Osteocyte (in vitro differentiated cells): ENCODE measurements at regions not wholly inside any gene's neighbourhood (a gene's known extent, or its start where the extent isn't known, plus 50 kb on each side); places are given as distances from the start of the nearest gene placed in this dataset.

Experiments
- DNase-seq: peaks from one replicate; pipeline ENCODE4 v3.0.0; 2021; ENCODE audit warnings: mixed read lengths; ENCODE audit not compliant: unreplicated experiment; ENCODE audit errors: extremely low spot score
- H3K27ac Mint-ChIP-seq: one replicate; pipeline ENCODE4 v1.8.0; 2021; ENCODE audit warnings: mild to moderate bottlenecking, mixed read lengths; ENCODE audit not compliant: unreplicated experiment
- H3K27me3 Mint-ChIP-seq: one replicate; pipeline ENCODE4 v1.8.0; 2021; ENCODE audit warnings: mixed read lengths; ENCODE audit not compliant: unreplicated experiment
- H3K36me3 Mint-ChIP-seq: one replicate; pipeline ENCODE4 v1.8.0; 2021; ENCODE audit warnings: mixed read lengths; ENCODE audit not compliant: unreplicated experiment
- H3K4me1 Mint-ChIP-seq: one replicate; pipeline ENCODE4 v1.8.0; 2021; ENCODE audit warnings: mixed read lengths; ENCODE audit not compliant: unreplicated experiment
- H3K4me3 Mint-ChIP-seq: one replicate; pipeline ENCODE4 v1.8.0; 2021; ENCODE audit warnings: mild to moderate bottlenecking, moderate library complexity, mixed read lengths; ENCODE audit not compliant: unreplicated experiment
- H3K9me3 Mint-ChIP-seq: one replicate; pipeline ENCODE4 v1.8.0; 2021; ENCODE audit warnings: mixed read lengths; ENCODE audit not compliant: unreplicated experiment
- TF ChIP-seq, protein P1 (sequence below): fragments of 200-600 bp; sonication (generic); IDR thresholded peaks from 2 replicates; pipeline ENCODE4 v1.5.0; 2021; ENCODE audit warnings: antibody characterized with exemption, mild to moderate bottlenecking, moderate library complexity

DNA sequence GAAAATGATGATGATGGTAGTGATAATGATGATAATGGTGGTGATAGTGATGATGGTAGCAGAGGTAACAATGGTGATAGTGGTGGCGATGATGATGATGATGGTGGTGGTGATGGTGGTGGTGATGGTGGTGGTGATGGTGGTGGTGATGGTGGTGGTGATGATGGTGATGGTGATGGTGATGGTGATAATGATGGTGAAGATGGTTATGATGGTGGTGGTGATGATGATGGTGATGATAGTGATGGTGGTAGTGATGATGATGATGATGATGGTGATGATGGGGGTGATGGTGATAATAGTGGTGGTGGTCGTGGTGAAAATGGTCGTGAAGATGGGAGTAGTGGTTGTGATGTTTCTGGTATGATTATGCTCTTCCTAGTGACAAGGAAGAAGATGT lies 581.8 kb downstream of the HS3ST4 start:
- Mint-ChIP-seq H3K4me3 (no peak overlapping the region), H3K9me3 (peaks cover 25% of the 10 kb centered on the region), H3K27me3 (no peaks in the 10 kb centered on the region), H3K27ac (no peak overlapping the region), H3K36me3 (no peaks in the 10 kb centered on the region), H3K4me1 (no peaks in the 10 kb centered on the region)
- TF ChIP-seq, protein P1, sequence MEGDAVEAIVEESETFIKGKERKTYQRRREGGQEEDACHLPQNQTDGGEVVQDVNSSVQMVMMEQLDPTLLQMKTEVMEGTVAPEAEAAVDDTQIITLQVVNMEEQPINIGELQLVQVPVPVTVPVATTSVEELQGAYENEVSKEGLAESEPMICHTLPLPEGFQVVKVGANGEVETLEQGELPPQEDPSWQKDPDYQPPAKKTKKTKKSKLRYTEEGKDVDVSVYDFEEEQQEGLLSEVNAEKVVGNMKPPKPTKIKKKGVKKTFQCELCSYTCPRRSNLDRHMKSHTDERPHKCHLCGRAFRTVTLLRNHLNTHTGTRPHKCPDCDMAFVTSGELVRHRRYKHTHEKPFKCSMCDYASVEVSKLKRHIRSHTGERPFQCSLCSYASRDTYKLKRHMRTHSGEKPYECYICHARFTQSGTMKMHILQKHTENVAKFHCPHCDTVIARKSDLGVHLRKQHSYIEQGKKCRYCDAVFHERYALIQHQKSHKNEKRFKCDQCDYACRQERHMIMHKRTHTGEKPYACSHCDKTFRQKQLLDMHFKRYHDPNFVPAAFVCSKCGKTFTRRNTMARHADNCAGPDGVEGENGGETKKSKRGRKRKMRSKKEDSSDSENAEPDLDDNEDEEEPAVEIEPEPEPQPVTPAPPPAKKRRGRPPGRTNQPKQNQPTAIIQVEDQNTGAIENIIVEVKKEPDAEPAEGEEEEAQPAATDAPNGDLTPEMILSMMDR = no peak
- DNase-seq = no peak

DNA sequence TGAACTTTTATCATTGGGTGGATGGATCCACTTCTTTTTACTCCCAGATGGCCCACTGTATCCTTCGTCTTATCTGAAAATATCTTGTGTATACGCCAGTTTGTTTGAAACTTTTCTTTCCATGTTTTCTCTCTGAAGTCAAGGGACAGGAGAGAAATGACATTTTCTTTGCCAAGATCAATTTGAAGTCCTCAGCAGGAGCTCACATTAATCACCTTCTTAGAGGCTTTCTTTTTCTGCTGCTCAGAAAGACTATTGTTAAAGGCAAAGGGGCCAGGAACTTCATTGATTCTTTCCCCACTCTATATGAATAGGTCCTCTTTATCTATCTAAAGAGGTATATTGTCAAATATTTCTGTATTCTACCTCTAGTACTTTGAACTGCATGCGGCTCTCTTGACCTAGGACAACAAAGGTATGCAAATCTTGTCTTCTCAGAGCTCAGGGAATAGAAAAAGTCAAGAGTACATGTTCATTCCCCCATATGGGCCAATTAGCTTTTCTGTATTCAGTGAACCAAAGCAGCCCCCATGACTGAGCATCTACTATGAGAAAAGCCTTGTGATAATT lies 583.3 kb downstream of the HS3ST4 start:
- Mint-ChIP-seq H3K9me3 (peaks cover 22% of the 10 kb centered on the region), H3K27me3 (no peaks in the 10 kb centered on the region), H3K36me3 (no peaks in the 10 kb centered on the region), H3K27ac (no peak overlapping the region), H3K4me1 (no peaks in the 10 kb centered on the region), H3K4me3 (no peak overlapping the region)
- TF ChIP-seq, protein P1 = no peak
- no peak for DNase-seq

DNA sequence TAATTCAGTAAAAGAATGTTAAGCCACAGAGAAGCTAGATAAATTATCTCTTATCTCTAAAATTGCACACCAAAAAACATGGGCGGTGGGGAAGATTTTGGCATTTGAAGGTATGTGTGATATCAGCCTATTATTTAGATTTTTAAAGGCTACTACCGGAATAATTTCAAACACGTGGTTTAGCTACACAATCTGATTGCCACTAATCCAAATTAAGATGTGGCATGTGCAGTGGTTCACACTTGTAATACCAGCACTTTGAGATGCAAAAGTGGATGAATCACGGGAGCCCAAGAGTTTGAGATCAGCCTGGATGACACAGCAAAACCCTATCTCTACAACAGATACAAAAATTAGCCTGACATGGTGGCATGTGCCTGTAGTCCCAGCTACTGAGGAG lies 584.5 kb downstream of the HS3ST4 start:
- no peaks in the 10 kb centered on the region for H3K36me3 Mint-ChIP-seq
- no peak for DNase-seq
- TF ChIP-seq, protein P1 = no peak
- H3K4me1 Mint-ChIP-seq = no peaks in the 10 kb centered on the region
- H3K27ac Mint-ChIP-seq = no peak overlapping the region
- H3K27me3 Mint-ChIP-seq = no peaks in the 10 kb centered on the region
- H3K9me3 Mint-ChIP-seq = peaks cover 28% of the 10 kb centered on the region
- H3K4me3 Mint-ChIP-seq = no peak overlapping the region

DNA sequence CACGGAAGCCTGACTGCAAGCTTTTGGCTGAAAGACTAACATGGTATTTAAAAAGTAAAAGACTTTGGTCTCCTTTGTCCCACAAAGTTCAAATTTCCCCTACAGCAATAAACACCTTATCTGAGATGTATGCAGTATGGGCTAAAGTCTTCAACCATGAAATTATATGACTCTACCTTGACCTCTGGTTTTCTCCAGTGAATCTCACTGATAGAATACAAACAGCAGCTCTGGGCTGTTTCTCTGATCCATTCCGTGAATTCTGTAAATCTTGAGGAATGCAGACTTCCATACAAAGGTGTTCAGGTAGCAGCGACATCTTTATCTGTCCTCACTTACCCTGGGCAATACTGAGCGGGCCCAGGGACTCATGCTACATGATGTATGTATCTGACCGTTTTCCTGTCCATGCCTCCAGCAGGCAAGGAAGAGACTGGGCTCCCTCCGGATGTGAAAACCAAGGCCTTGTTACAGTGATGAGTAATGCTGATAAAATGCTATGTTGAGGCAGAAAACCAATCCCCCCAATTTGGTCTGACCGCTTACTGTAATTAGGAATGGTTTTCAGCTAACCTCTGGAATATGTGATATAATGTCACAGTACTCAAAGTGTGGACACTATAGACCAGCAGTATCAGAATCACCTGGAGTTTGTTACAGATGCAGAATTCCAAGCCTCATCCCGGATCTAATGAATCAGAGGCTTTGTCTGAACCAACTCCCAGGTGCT lies 589.8 kb downstream of the HS3ST4 start:
- H3K4me3 Mint-ChIP-seq = no peak overlapping the region
- TF ChIP-seq, protein P1 = no peak
- no peaks in the 10 kb centered on the region for H3K36me3 Mint-ChIP-seq
- H3K27ac Mint-ChIP-seq = no peak overlapping the region
- no peak for DNase-seq
- no peaks in the 10 kb centered on the region for H3K4me1 Mint-ChIP-seq
- H3K9me3 Mint-ChIP-seq = peaks cover 27% of the 10 kb centered on the region
- H3K27me3 Mint-ChIP-seq = no peaks in the 10 kb centered on the region

DNA sequence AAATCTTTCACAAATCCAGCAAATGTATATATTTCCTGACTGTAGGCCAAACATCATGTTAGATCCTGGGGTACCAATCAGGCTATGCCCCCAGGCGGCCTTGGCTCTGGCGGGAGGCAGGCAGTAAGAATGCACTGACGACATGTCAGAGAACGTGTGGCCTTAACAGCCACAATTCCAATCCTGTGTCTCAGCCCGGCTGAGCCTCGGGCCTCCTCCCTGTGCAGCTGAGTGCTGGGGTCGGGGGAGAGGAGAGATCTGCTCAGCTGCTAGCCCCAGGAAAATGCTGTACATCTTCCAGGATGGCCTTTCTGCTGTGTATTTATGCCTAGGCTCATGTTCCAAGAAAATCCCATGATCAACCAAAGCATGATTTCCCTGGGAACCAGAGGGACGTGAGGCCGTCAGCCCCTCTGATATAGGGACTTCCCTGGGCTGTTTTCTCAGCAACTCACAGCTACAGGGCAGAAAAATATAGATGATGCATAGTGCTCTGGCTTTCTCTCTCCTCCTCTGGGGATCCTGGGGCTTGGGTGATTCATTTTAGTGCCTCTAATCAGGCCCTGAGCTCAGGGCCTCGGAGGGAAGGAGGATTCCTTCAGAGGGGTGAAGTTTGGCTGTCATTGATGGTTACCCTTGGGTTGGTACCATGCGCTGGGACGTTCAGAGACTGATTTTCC lies 604.0 kb downstream of the HS3ST4 start:
- Mint-ChIP-seq H3K4me1 (no peaks in the 10 kb centered on the region), H3K27me3 (no peaks in the 10 kb centered on the region), H3K36me3 (no peaks in the 10 kb centered on the region), H3K27ac (no peak overlapping the region), H3K9me3 (peaks cover 11% of the 10 kb centered on the region), H3K4me3 (no peak overlapping the region)
- TF ChIP-seq, protein P1 = no peak
- DNase-seq = no peak
